ENCODE measurements at regions not wholly inside any gene's neighbourhood (a gene's known extent, or its start where the extent isn't known, plus 50 kb on each side); places are given as distances from the start of the nearest gene placed in this dataset.

GRCh38 chr5:125549322-125549911 lies 803.0 kb upstream of the ZNF608 start:
- no peak for TF ChIP-seq CTCF (IDR thresholded peaks at IDR 0.05; ENCODE audit: control insufficient read depth, extremely low read depth, insufficient read depth)

GRCh38 chr5:125550274-125550673 lies 803.8 kb upstream of the ZNF608 start:
- no peak for TF ChIP-seq CTCF (IDR thresholded peaks at IDR 0.05; ENCODE audit: control insufficient read depth, extremely low read depth, insufficient read depth)
- DNase-seq (ENCODE audit: low read depth), result no peak

More at GRCh38 chr5:125549322-125549911, 803.0 kb upstream of the ZNF608 start:
- H3K4me3 ChIP-seq (ENCODE audit: low read depth, low read length), result no peak overlapping the region
- DNase-seq (ENCODE audit: low read depth), result peak; percentile 2

GRCh38 chr5:125551246-125551645 lies 804.8 kb upstream of the ZNF608 start:
- no peak for DNase-seq (ENCODE audit: low read depth)
- H3K4me3 ChIP-seq (ENCODE audit: low read depth, low read length), result no peak overlapping the region

More at GRCh38 chr5:125550274-125550673, 803.8 kb upstream of the ZNF608 start:
- H3K4me3 ChIP-seq (ENCODE audit: low read depth, low read length), result no peak overlapping the region

GRCh38 chr5:125551797-125552196 lies 805.4 kb upstream of the ZNF608 start:
- no peak for DNase-seq (ENCODE audit: low read depth)
- H3K4me3 ChIP-seq (ENCODE audit: low read depth, low read length), result no peak overlapping the region
- no peak for TF ChIP-seq CTCF (IDR thresholded peaks at IDR 0.05; ENCODE audit: control insufficient read depth, extremely low read depth, insufficient read depth)

More at GRCh38 chr5:125551246-125551645, 804.8 kb upstream of the ZNF608 start:
- no peak for TF ChIP-seq CTCF (IDR thresholded peaks at IDR 0.05; ENCODE audit: control insufficient read depth, extremely low read depth, insufficient read depth)

- no peak overlapping the region for H3K4me3 ChIP-seq (ENCODE audit: low read depth, low read length)
- no peak for TF ChIP-seq CTCF (IDR thresholded peaks at IDR 0.05; ENCODE audit: control insufficient read depth, extremely low read depth, insufficient read depth)
- DNase-seq (ENCODE audit: low read depth), result no peak
These were observed 806.0 kb upstream of the ZNF608 start for GRCh38 chr5:125552486-125552885.

GRCh38 chr5:125554355-125554754 lies 807.9 kb upstream of the ZNF608 start:
- no peak overlapping the region for H3K4me3 ChIP-seq (ENCODE audit: low read depth, low read length)
- DNase-seq (ENCODE audit: low read depth), result no peak
- no peak for TF ChIP-seq CTCF (IDR thresholded peaks at IDR 0.05; ENCODE audit: control insufficient read depth, extremely low read depth, insufficient read depth)

- no peak for DNase-seq (ENCODE audit: low read depth)
- TF ChIP-seq CTCF (IDR thresholded peaks at IDR 0.05; ENCODE audit: control insufficient read depth, extremely low read depth, insufficient read depth), result no peak
- no peak overlapping the region for H3K4me3 ChIP-seq (ENCODE audit: low read depth, low read length)
These were observed 809.2 kb upstream of the ZNF608 start for GRCh38 chr5:125555591-125555990.

Measured in LNCaP clone FGC (cell line).